ENCODE measurements at regions not wholly inside any gene's neighbourhood (a gene's known extent, or its start where the extent isn't known, plus 50 kb on each side); places are given as distances from the start of the nearest gene placed in this dataset.
"Not testable (repeated sequence)": the region's sequence is repeated elsewhere in the genome, so short reads cannot be mapped to it uniquely, and the experiment has no call there.

DNA sequence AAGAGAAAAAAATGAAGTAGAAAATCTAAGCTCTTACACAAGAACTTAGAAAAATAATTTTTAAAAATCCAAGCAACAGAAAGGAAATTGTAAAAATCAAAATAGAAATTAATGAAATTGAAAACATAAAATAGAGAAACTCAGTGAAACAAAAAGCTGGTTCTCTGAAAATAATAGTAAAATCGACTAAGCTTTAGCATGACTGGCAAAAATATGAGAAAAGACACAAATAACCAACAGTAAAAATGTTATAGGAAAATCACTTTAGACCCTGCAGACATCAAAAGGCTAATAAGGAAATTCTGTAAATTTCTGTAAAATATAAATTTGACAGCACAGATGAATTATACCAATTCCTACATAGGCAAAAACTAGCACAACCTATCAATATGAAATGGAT, 768.9 kb upstream of the LRRTM1 start:
- DNase-seq (ENCODE audit: low read depth in 2 of 2): no peak

GRCh38 chr2:81068144-81068543, 763.6 kb upstream of the LRRTM1 start:
- DNase-seq (ENCODE audit: low read depth in 2 of 2): no peak

GRCh38 chr2:81061016-81061415, 756.5 kb upstream of the LRRTM1 start:
- no peak for DNase-seq (ENCODE audit: low read depth in 2 of 2)

GRCh38 chr2:81050580-81051095, 746.1 kb upstream of the LRRTM1 start:
- DNase-seq (ENCODE audit: low read depth in 2 of 2): no peak

DNA sequence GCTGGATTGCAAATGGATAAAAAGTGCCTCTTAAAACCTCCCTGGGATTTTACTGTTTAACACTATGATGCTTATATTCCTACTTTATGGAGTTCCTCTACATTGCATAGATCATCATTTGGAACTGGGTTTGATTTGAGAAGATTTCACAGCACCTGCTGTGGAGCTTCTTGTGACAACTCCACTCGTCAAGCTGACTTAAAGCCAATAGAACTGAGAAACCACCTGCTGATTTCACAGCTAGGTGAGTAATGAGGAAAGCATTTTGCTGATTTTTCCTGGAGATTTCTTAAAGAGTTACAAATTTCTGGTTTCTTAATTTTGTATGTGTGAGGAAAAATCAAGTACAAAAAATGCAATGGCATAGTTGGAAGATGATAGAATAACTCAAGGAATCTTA, 739.1 kb upstream of the LRRTM1 start:
- DNase-seq (ENCODE audit: low read depth in 2 of 2): no peak

GRCh38 chr2:81007104-81007503, 702.6 kb upstream of the LRRTM1 start:
- DNase-seq (ENCODE audit: low read depth in 2 of 2): no peak

GRCh38 chr2:81002906-81003305, 698.4 kb upstream of the LRRTM1 start:
- DNase-seq (ENCODE audit: low read depth in 2 of 2): no peak

DNA sequence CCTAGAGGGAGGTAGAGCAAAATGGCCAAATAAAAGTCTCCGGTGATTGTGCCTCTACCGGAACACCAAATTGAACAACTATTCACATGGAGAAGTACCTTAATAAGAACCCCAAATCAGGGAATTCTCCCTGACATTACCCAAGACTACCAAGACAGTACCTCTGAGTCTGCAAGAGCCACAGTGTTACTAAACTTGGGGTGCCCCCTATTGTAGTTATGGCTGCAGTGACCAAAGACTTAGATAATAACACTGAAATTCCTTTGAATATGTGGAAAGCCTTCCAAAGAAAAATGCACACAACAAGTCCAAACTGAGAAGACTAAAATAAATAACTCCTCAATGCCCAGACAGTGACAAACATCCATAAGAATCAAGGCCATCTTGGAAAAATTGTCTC, 682.9 kb upstream of the LRRTM1 start:
- DNase-seq (ENCODE audit: low read depth in 2 of 2): no peak

DNA sequence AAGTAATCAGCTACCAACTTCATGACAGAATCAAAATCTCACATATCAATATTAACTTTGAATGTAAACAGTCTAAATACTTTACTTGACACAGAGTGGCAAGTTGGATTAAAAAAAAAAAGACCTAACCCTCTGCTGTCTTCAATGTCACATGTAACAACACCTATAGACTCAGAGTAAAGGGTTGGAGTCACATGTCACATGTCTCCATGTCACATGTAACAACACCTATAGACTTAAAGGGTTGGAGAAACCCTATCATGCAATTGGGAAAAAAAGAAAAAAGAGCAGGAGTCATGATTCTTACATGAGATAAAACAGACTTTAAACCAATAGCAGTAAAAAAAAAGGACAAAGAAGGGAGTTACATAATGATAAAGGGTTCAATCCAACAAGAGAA, 665.3 kb upstream of the LRRTM1 start:
- no peak for DNase-seq (ENCODE audit: low read depth in 2 of 2)

DNA sequence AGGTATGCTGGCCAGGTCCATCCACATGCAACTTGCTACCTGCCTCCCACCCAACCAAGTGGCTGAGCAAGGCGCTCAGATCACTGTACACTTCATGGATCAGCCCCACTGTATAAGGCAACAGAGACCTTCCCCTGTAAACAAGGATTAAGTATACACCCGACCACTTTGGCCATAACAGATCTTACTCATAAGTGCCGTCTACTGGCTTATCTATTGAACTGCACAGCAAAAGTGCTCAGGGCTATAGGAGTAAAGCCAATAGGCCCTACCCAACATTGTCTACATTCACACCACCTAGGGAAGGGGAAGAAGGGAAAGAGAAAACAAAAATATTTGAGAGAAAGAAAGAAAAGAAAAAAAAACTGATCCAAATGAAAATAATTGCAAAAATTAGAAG, 663.9 kb upstream of the LRRTM1 start:
- DNase-seq (ENCODE audit: low read depth in 2 of 2): no peak

DNA sequence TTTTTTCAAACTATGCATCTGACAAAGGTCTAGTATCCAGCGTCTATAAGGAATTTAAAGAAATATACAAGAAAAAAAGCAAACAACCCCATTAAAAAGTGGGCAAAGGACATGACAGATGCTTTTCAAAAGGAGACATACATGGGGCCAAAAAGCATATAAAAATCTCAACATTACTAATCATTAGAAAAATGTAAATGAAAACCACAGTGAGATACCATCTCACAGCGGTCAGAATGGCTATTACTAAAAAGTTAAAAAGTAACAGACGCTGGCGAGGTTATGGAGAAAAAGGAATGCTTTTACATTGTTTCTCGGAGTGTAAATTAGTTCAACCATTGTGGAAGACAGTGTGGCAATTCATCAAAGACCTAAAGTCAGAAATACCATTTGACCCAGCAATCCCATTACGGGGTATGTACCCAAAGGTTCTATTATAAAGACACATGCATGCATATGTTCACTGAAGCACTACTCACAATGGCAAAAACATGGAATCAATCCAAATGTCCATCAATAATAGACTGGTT, 643.1 kb upstream of the LRRTM1 start:
- no peak for DNase-seq (ENCODE audit: low read depth in 2 of 2)

DNA sequence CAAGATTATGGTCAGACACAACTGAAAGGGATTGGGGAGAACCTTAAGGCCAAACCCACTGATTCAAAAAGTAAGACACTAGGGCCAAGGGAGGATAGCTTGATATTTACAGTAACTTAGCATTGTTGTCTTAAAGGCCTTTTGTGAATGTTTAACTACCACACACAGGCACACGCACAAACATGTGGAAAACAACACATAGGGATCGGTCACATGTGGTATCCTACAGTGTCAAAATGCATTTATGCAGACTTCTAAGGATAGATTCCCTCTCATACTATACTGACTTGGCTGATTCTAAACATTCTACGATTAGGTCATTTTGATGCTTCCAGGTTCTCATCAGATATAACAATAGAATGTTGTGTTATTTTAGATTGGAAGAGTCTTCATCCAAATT, 638.9 kb upstream of the LRRTM1 start:
- DNase-seq (ENCODE audit: low read depth in 2 of 2): no peak

DNA sequence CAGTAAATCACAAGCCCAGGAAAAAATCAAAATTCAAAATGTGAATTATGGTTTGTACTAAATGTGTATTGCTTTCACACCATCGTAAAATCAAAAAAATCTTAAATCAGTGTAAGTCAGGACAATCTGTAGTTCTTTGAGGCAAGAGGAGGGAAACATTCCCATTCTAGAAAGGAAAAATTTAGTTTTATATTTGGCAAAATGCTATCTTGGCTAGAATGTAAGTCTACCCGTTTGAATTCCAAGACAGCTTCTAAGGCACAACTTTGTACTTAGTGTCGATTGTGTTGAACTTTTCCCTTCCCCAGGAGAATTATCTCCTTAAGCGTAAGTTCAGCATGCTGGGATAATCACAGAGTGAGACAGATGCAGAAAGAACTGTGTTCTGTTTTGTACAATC, 638.2 kb upstream of the LRRTM1 start:
- DNase-seq (ENCODE audit: low read depth in 2 of 2): no peak

- DNase-seq (ENCODE audit: low read depth in 2 of 2): no peak
These were observed 633.9 kb upstream of the LRRTM1 start for GRCh38 chr2:80938463-80938862.

- not testable (repeated sequence) for DNase-seq (ENCODE audit: low read depth in 2 of 2)
These were observed 627.3 kb upstream of the LRRTM1 start for GRCh38 chr2:80931820-80932219.

DNA sequence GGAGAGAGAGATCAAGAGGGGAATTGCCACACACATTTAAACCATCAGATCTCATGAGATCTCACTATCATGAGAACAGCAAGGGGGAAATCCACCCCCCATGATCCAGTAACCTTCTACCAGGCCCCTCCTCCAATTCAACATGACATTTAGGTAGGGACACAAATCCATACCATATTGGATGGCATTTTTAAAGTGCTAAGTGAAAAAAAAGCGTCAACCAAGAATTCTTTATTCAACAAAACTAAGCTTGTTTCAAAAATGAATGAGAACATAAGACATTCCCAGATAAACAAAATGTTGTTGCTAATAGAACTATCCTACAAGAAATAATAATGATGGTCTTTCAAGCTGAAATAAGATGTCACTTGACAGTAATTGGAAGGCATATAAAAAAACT, 626.2 kb upstream of the LRRTM1 start:
- DNase-seq (ENCODE audit: low read depth in 2 of 2): no peak

GRCh38 chr2:80926168-80926567, 621.6 kb upstream of the LRRTM1 start:
- DNase-seq (ENCODE audit: low read depth in 2 of 2): no peak

DNA sequence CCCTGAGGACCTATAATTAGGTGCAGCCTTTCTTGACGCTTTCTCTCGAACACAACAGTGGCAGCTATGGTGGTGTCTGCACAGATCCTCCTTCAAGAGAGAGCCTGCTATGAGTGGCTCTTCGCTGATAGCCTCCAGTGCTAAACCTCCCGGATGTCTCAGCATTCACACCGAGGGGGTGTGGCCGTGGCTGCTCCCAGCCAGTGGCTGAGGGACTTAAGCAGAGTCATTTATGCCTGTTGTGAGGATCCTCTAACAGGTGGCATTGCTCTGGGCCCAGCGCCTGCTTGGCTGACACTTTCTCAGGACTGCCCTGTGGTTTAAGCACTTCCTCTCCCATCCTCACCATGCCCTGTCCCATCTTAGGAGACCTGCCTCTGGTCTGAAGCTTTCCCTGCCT, 592.0 kb upstream of the LRRTM1 start:
- no peak for DNase-seq (ENCODE audit: low read depth in 2 of 2)

DNA sequence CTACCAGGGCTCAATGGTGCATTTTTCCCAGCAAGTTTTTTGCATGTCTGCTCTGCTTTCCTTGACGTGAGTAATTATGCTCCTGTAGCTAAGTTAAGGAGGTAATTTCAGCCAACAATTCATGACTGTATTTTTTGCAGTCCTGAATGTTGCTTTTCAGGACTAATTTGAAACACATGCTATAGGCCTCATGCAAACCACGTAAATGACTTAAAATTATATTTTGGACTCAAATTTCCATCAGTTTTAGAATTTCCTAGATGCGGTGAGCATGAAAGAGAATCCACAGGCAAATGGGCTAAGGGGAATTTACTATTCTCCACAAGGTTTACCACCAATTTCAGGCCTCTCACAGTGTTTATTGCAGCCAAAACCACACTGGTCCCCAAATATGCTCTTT, 589.9 kb upstream of the LRRTM1 start:
- DNase-seq (ENCODE audit: low read depth in 2 of 2): no peak

DNA sequence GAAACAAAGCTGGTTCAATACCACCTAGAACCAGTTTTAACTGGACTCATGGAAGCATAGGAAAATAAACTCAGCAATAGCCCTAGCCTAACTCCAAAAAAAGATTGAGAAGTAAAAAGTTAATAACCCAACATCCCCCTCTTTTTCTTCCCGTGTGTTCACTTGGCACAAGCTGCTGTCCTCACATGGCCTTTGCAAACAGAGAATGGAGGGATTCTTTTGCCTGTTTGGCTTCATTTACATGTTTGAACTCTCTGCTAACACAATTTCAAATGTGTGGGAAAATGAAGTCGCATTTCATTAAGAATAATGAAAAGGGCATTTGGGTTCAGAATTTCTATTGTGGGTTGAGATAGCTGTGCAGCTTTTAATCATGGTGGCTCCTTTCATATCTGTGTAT, 589.2 kb upstream of the LRRTM1 start:
- DNase-seq (ENCODE audit: low read depth in 2 of 2): no peak

GRCh38 chr2:80889009-80889408, 584.5 kb upstream of the LRRTM1 start:
- no peak for DNase-seq (ENCODE audit: low read depth in 2 of 2)

GRCh38 chr2:80887841-80888378, 583.4 kb upstream of the LRRTM1 start:
- no peak for DNase-seq (ENCODE audit: low read depth in 2 of 2)

DNA sequence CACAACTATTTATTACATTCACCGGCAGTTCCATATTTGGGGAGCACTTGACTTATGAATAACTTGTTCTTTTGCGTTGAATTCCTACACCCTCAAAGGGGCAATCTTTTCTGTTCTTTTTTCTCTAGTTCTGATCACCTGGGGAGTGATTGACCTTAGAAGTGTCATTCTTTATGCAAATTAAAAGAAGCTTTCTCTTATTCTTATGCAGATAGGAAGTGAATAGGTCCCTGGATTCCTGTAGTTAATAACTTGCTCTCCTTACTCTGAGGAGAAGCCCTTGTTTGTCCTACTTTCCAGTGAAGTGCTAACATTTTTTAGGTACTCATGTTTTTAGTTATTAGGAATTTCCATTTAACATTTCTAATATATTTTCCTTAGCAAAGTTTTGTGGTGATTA, 569.8 kb upstream of the LRRTM1 start:
- DNase-seq (ENCODE audit: low read depth in 2 of 2): no peak

DNA sequence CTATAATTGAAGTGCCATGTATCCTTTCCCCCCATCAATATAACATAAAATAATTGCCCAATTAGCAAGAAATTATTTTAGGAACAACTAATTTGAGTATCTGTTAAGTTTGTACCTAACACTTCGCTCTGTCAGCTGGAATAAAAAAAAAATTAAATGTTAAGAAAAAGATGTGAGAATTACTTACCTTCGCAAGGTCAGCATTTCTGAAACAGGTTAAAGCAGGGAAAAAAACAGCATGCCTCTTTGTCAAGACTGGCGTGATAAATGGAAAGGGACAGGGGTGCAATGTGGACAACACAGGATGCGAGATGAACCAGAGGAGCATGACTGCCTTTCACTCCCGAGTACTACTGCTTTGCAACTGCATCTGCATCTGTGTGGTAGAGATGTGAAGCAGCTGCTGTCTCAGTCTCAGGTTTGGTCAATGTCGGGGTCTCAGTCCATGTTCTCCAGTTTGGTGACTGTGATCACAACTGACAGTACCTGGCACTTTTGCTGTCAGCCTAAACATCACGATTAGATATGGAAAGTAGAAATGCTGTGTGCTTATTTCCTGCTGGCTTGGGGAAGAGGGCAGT, 565.4 kb upstream of the LRRTM1 start:
- DNase-seq (ENCODE audit: low read depth in 2 of 2): no peak
